Keratinocyte (primary cell): ENCODE measurements at regions not wholly inside any gene's neighbourhood (a gene's known extent, or its start where the extent isn't known, plus 50 kb on each side); places are given as distances from the start of the nearest gene placed in this dataset.

Source experiments
- DNase-seq: peaks from one replicate; pipeline ENCODE4 v3.0.0-alpha.2; 2011; ENCODE audit warnings: low read depth, missing footprints, low spot score
- FAIRE-seq: peaks from 2 replicates; lab custom pipeline; 2011; peaks lifted over from hg19 to GRCh38; lab: Jason Lieb, UNC
- H2AFZ ChIP-seq: 2 replicates; pipeline ENCODE4 v1.6.0; 2012; ENCODE audit warnings: low read length, control low read depth, inconsistent platforms; ENCODE audit not compliant: control insufficient read depth
- H3K27ac ChIP-seq: 2 replicates; pipeline ENCODE4 v1.5.1; 2011; ENCODE audit warnings: low read length; ENCODE audit not compliant: control insufficient read depth, insufficient read depth
- H3K27me3 ChIP-seq: 3 replicates; pipeline ENCODE4 v1.6.0; 2011; ENCODE audit warnings: low read length; ENCODE audit not compliant: control insufficient read depth, insufficient read depth; ENCODE audit errors: extremely low read depth
- H3K36me3 ChIP-seq, 2 experiments: 2 replicates in 1 of 2; 3 replicates in 1 of 2; pipeline ENCODE4 v1.5.1; 2011; ENCODE audit warnings: low read length in 2 of 2, mild to moderate bottlenecking in 1 of 2; ENCODE audit not compliant: control insufficient read depth in 2 of 2, insufficient read depth in 2 of 2; ENCODE audit errors: extremely low read depth in 1 of 2
- H3K4me1 ChIP-seq: 3 replicates; pipeline ENCODE4 v1.5.1; 2011; ENCODE audit warnings: low read length; ENCODE audit not compliant: control insufficient read depth, insufficient read depth; ENCODE audit errors: extremely low read depth
- H3K4me2 ChIP-seq: 3 replicates; pipeline ENCODE4 v1.6.0; 2011; ENCODE audit warnings: low read depth, low read length; ENCODE audit not compliant: control insufficient read depth, insufficient read depth; ENCODE audit errors: extremely low read depth
- H3K4me3 ChIP-seq, 3 experiments: fragments of 200-600 bp in 1 of 3; sonication (generic) in 1 of 3; 2 replicates in 2 of 3; 3 replicates in 1 of 3; pipeline ENCODE4 v1.5.1; 2011 to 2016; ENCODE audit warnings: low read length in 3 of 3, mild to moderate bottlenecking in 3 of 3, control low read depth in 2 of 3, inconsistent platforms in 1 of 3, low read depth in 1 of 3, mixed read lengths in 1 of 3, mixed run types in 1 of 3, moderate library complexity in 1 of 3; ENCODE audit not compliant: control insufficient read depth in 2 of 3, insufficient read depth in 2 of 3; ENCODE audit errors: extremely low read depth in 1 of 3
- H3K79me2 ChIP-seq: 2 replicates; pipeline ENCODE4 v1.6.0; 2012; ENCODE audit warnings: low read length; ENCODE audit not compliant: control insufficient read depth, insufficient read depth
- H3K9ac ChIP-seq: 3 replicates; pipeline ENCODE4 v1.6.0; 2011; ENCODE audit warnings: low read length; ENCODE audit not compliant: control insufficient read depth, insufficient read depth; ENCODE audit errors: extremely low read depth
- H3K9me1 ChIP-seq: 3 replicates; pipeline ENCODE4 v1.6.0; 2011; ENCODE audit warnings: low read length; ENCODE audit not compliant: control insufficient read depth, insufficient read depth; ENCODE audit errors: extremely low read depth
- H3K9me3 ChIP-seq: 2 replicates; pipeline ENCODE4 v1.5.1; 2012; ENCODE audit warnings: low read depth, low read length; ENCODE audit not compliant: control insufficient read depth
- H4K20me1 ChIP-seq: 3 replicates; pipeline ENCODE4 v1.6.0; 2011; ENCODE audit warnings: low read length; ENCODE audit not compliant: control insufficient read depth, insufficient read depth; ENCODE audit errors: extremely low read depth
- EZH2 ChIP-seq: IDR thresholded peaks from one replicate; pipeline ENCODE4 v1.6.1; 2012; ENCODE audit warnings: inconsistent platforms, mild to moderate bottlenecking, low read length, moderate library complexity
- dilution Hi-C: fragments of 300-500 bp; cut with MboI; formaldehyde crosslinking; loops from one replicate; pipeline ENCODE4 v1.7.0; 2020; ENCODE audit warnings: low sequenced_read_pairs; ENCODE audit not compliant: extremely low pct_ligation_motif_present
- TF ChIP-seq, protein P1 (sequence below), 3 experiments: IDR thresholded peaks in 1 of 3; conservative IDR thresholded peaks in 1 of 3; optimal IDR thresholded peaks in 1 of 3; 2 replicates in 2 of 3; 3 replicates in 1 of 3; pipeline versions ENCODE3 to v1.5.1; 2011; ENCODE audit warnings: low read length in 3 of 3, mild to moderate bottlenecking in 3 of 3, moderate library complexity in 2 of 3, control low read depth in 1 of 3, inconsistent platforms in 1 of 3; ENCODE audit not compliant: insufficient read depth in 2 of 3; ENCODE audit errors: extremely low read depth in 1 of 3

DNA sequence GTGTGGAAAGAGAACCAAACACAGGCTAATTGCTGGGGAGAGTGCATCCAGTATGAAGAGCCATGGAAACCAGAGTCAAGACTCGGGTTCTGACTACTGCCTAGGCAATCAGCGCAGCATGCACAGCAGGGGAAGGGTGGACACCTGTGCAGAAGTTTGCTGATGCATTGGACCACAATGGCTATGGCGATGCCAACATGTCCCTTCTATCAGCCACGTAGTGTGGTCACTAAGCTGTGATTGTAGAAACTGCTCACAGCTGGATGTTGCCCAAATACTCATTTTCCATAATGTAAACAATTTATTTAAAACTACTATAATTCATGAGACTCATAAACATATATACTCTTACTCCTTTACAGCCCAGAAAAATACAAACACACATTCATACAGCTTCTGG is 1718.2 kb downstream of the EFNB2 start:
- DNase-seq = no peak
- Histone ChIP-seq H3K36me3 (no peaks in the 10 kb centered on the region), H3K79me2 (no peaks in the 10 kb centered on the region), H3K4me2 (no peak overlapping the region), H2AFZ (no peak overlapping the region), H3K9ac (no peak overlapping the region), H3K4me3 (no peak overlapping the region), H3K27ac (no peak overlapping the region), H3K27me3 (no peaks in the 10 kb centered on the region), H3K9me3 (no peaks in the 10 kb centered on the region), H4K20me1 (no peaks in the 10 kb centered on the region), H3K9me1 (no peaks in the 10 kb centered on the region), H3K4me1 (no peaks in the 10 kb centered on the region)
- dilution Hi-C loops = no loop called here
- no peak for FAIRE-seq
- TF ChIP-seq EZH2 = no peak
- TF ChIP-seq, protein P1, sequence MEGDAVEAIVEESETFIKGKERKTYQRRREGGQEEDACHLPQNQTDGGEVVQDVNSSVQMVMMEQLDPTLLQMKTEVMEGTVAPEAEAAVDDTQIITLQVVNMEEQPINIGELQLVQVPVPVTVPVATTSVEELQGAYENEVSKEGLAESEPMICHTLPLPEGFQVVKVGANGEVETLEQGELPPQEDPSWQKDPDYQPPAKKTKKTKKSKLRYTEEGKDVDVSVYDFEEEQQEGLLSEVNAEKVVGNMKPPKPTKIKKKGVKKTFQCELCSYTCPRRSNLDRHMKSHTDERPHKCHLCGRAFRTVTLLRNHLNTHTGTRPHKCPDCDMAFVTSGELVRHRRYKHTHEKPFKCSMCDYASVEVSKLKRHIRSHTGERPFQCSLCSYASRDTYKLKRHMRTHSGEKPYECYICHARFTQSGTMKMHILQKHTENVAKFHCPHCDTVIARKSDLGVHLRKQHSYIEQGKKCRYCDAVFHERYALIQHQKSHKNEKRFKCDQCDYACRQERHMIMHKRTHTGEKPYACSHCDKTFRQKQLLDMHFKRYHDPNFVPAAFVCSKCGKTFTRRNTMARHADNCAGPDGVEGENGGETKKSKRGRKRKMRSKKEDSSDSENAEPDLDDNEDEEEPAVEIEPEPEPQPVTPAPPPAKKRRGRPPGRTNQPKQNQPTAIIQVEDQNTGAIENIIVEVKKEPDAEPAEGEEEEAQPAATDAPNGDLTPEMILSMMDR (optimal IDR thresholded peaks at IDR 0.05 in 1 of 3, IDR thresholded peaks at IDR 0.05 in 1 of 3, conservative IDR thresholded peaks at IDR 0.05 in 1 of 3; ENCODE audit: extremely low read depth in 1 of 3, insufficient read depth in 2 of 3, low read length in 3 of 3) = no peak

DNA sequence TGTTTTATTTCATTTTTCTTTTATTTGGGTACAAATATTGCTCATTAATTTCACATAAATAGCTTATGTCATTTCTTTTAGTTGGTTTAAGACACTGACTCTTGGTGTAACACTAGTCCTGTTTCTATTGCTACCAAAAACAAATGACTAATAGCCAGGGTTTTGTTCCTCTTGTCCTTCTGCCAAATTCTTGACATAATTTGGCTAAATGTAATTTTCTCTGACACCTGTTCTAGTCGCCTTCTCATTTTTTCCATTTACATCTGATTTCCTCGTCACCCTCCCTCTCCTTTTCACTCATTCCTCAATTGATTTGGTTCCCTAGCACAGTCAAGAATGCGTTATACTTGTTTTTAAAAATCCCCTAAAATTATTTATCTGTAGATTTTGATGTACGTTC is 1718.7 kb downstream of the EFNB2 start:
- H3K27ac ChIP-seq = no peak overlapping the region
- no peak overlapping the region for H3K4me3 ChIP-seq
- FAIRE-seq (no peak), DNase-seq (no peak)
- H4K20me1 ChIP-seq = no peaks in the 10 kb centered on the region
- dilution Hi-C loops = no loop called here
- no peaks in the 10 kb centered on the region for H3K36me3 ChIP-seq
- H3K4me2 ChIP-seq = no peak overlapping the region
- H3K79me2 ChIP-seq = no peaks in the 10 kb centered on the region
- no peak overlapping the region for H2AFZ ChIP-seq
- TF ChIP-seq EZH2 = no peak
- TF ChIP-seq, protein P1 (optimal IDR thresholded peaks at IDR 0.05 in 1 of 3, IDR thresholded peaks at IDR 0.05 in 1 of 3, conservative IDR thresholded peaks at IDR 0.05 in 1 of 3; ENCODE audit: extremely low read depth in 1 of 3, insufficient read depth in 2 of 3, low read length in 3 of 3) = no peak
- H3K9ac ChIP-seq = no peak overlapping the region
- no peaks in the 10 kb centered on the region for H3K9me3 ChIP-seq
- H3K4me1 ChIP-seq = no peaks in the 10 kb centered on the region
- H3K27me3 ChIP-seq = no peaks in the 10 kb centered on the region
- no peaks in the 10 kb centered on the region for H3K9me1 ChIP-seq
